SK-N-SH (cell line): ENCODE measurements at regions not wholly inside any gene's neighbourhood (a gene's known extent, or its start where the extent isn't known, plus 50 kb on each side); places are given as distances from the start of the nearest gene placed in this dataset.

Source experiments
- EP300 ChIP-seq, 2 experiments: IDR thresholded peaks; 2 replicates each; pipeline versions ENCODE4 v1.4.0 to v1.6.1; 2012; ENCODE audit warnings: borderline replicate concordance in 1 of 2, low read depth in 1 of 2, low read length in 1 of 2
- GABPA ChIP-seq: IDR thresholded peaks from 2 replicates; pipeline ENCODE4 v1.4.0; 2012; ENCODE audit warnings: low read depth, mild to moderate bottlenecking
- MXI1 ChIP-seq: IDR thresholded peaks from 2 replicates; pipeline ENCODE4 v1.6.1; 2012; ENCODE audit warnings: mild to moderate bottlenecking, low read depth, low read length, improper control_type of control experiment
- USF1 ChIP-seq: IDR thresholded peaks from 2 replicates; pipeline ENCODE4 v1.4.0; 2012; ENCODE audit warnings: low read depth, borderline replicate concordance
- TF ChIP-seq, protein P1 (sequence below): fragments of 200-600 bp; sonication (generic); IDR thresholded peaks from 2 replicates; pipeline ENCODE4 v1.6.1; 2017; ENCODE audit warnings: antibody characterized with exemption, mild to moderate bottlenecking, moderate library complexity
- TF ChIP-seq, protein P2 (sequence below): IDR thresholded peaks from 2 replicates; pipeline ENCODE4 v1.6.1; 2012; ENCODE audit warnings: mild to moderate bottlenecking, low read depth, low read length, moderate library complexity

- TF ChIP-seq MXI1 (no peak), GABPA (no peak), EP300 (IDR thresholded peaks at IDR 0.05; ENCODE audit: borderline replicate concordance in 1 of 2, low read depth in 1 of 2, low read length in 1 of 2) (no peak), USF1 (no peak)
- TF ChIP-seq, protein P1, sequence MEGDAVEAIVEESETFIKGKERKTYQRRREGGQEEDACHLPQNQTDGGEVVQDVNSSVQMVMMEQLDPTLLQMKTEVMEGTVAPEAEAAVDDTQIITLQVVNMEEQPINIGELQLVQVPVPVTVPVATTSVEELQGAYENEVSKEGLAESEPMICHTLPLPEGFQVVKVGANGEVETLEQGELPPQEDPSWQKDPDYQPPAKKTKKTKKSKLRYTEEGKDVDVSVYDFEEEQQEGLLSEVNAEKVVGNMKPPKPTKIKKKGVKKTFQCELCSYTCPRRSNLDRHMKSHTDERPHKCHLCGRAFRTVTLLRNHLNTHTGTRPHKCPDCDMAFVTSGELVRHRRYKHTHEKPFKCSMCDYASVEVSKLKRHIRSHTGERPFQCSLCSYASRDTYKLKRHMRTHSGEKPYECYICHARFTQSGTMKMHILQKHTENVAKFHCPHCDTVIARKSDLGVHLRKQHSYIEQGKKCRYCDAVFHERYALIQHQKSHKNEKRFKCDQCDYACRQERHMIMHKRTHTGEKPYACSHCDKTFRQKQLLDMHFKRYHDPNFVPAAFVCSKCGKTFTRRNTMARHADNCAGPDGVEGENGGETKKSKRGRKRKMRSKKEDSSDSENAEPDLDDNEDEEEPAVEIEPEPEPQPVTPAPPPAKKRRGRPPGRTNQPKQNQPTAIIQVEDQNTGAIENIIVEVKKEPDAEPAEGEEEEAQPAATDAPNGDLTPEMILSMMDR: no peak
- TF ChIP-seq, protein P2, sequence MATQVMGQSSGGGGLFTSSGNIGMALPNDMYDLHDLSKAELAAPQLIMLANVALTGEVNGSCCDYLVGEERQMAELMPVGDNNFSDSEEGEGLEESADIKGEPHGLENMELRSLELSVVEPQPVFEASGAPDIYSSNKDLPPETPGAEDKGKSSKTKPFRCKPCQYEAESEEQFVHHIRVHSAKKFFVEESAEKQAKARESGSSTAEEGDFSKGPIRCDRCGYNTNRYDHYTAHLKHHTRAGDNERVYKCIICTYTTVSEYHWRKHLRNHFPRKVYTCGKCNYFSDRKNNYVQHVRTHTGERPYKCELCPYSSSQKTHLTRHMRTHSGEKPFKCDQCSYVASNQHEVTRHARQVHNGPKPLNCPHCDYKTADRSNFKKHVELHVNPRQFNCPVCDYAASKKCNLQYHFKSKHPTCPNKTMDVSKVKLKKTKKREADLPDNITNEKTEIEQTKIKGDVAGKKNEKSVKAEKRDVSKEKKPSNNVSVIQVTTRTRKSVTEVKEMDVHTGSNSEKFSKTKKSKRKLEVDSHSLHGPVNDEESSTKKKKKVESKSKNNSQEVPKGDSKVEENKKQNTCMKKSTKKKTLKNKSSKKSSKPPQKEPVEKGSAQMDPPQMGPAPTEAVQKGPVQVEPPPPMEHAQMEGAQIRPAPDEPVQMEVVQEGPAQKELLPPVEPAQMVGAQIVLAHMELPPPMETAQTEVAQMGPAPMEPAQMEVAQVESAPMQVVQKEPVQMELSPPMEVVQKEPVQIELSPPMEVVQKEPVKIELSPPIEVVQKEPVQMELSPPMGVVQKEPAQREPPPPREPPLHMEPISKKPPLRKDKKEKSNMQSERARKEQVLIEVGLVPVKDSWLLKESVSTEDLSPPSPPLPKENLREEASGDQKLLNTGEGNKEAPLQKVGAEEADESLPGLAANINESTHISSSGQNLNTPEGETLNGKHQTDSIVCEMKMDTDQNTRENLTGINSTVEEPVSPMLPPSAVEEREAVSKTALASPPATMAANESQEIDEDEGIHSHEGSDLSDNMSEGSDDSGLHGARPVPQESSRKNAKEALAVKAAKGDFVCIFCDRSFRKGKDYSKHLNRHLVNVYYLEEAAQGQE: no peak
Observed at GRCh38 chr2:147681093-147681492, 163.7 kb upstream of the ACVR2A start.
